Neutrophil (primary cell): ENCODE measurements at regions not wholly inside any gene's neighbourhood (a gene's known extent, or its start where the extent isn't known, plus 50 kb on each side); places are given as distances from the start of the nearest gene placed in this dataset.

ENCODE experiments used
- H3K27ac ChIP-seq: fragments of 200-600 bp; sonication (generic); 2 replicates; pipeline ENCODE4 v1.5.1; 2016; ENCODE audit warnings: mild to moderate bottlenecking, moderate library complexity
- H3K27me3 ChIP-seq: fragments of 200-600 bp; sonication (generic); 2 replicates; pipeline ENCODE4 v1.6.0; 2016; ENCODE audit warnings: mild to moderate bottlenecking
- H3K36me3 ChIP-seq: fragments of 200-600 bp; sonication (generic); 2 replicates; pipeline ENCODE4 v1.5.1; 2017
- H3K4me1 ChIP-seq, 2 experiments: fragments of 200-600 bp in 1 of 2; sonication (generic) in 1 of 2; 1 replicate in 1 of 2; 2 replicates in 1 of 2; pipeline versions ENCODE4 v1.5.1 to v1.6.1; 2013 to 2016; ENCODE audit warnings: low read depth in 1 of 2, low read length in 1 of 2, mild to moderate bottlenecking in 1 of 2, moderate library complexity in 1 of 2; ENCODE audit not compliant: control insufficient read depth in 1 of 2, insufficient read depth in 1 of 2
- H3K4me3 ChIP-seq, 2 experiments: fragments of 200-600 bp in 1 of 2; sonication (generic) in 1 of 2; 1 replicate in 1 of 2; 2 replicates in 1 of 2; pipeline ENCODE4 v1.5.1; 2013 to 2016; ENCODE audit warnings: low read depth in 1 of 2, low read length in 1 of 2, mild to moderate bottlenecking in 1 of 2, moderate library complexity in 1 of 2
- H3K9me3 ChIP-seq: fragments of 200-600 bp; sonication (generic); 2 replicates; pipeline ENCODE4 v1.5.1; 2016
- TF ChIP-seq, protein P1 (sequence below): fragments of 200-600 bp; sonication (generic); IDR thresholded peaks from 2 replicates; pipeline ENCODE4 v1.5.1; 2016; ENCODE audit warnings: antibody characterized with exemption

DNA sequence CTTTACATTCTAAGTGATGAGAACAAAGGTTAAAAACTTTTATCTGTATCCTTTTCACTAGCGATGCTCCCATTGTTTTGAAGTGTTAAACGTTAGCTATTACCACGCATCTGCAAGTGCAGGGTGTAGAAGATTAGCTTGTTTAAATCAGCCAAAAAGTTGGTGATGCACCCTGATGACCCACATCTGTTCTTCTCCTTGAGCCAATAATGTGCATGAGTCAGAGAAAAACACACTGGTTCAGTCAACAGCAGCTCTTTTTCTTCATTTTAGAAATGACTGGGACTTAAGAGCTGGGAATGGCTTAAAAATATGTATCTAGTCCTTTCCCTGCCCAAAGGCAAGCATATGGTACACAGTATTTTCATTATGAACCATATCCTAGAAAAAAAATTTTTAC, 323.5 kb upstream of the PDE3A start:
- Histone ChIP-seq H3K36me3 (no peaks in the 10 kb centered on the region), H3K4me3 (no peak overlapping the region), H3K9me3 (no peaks in the 10 kb centered on the region), H3K27me3 (no peaks in the 10 kb centered on the region), H3K4me1 (no peaks in the 10 kb centered on the region), H3K27ac (no peak overlapping the region)
- TF ChIP-seq, protein P1, sequence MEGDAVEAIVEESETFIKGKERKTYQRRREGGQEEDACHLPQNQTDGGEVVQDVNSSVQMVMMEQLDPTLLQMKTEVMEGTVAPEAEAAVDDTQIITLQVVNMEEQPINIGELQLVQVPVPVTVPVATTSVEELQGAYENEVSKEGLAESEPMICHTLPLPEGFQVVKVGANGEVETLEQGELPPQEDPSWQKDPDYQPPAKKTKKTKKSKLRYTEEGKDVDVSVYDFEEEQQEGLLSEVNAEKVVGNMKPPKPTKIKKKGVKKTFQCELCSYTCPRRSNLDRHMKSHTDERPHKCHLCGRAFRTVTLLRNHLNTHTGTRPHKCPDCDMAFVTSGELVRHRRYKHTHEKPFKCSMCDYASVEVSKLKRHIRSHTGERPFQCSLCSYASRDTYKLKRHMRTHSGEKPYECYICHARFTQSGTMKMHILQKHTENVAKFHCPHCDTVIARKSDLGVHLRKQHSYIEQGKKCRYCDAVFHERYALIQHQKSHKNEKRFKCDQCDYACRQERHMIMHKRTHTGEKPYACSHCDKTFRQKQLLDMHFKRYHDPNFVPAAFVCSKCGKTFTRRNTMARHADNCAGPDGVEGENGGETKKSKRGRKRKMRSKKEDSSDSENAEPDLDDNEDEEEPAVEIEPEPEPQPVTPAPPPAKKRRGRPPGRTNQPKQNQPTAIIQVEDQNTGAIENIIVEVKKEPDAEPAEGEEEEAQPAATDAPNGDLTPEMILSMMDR, result no peak

DNA sequence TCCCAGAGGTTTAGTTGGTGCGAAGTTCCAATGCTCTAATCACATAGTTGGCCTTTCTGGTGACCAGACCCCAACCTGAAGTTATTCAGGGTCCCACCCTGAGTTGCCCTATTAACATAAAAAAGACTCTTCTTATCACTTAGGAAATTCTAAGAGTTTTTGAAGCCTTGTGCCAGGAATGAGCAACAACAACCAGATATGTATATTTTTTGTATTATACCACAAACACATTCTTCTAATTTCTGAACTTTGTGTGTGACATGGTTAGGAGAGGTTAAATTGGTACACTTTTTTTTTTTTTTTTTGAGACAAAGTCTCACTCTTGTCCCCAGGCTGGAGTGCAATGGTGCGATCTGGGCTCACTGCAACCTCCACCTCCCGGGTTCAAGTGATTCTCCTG, 320.4 kb upstream of the PDE3A start:
- Histone ChIP-seq H3K4me1 (no peaks in the 10 kb centered on the region), H3K27me3 (no peaks in the 10 kb centered on the region), H3K9me3 (no peaks in the 10 kb centered on the region), H3K36me3 (no peaks in the 10 kb centered on the region), H3K27ac (no peak overlapping the region), H3K4me3 (no peak overlapping the region)
- TF ChIP-seq, protein P1, result no peak

DNA sequence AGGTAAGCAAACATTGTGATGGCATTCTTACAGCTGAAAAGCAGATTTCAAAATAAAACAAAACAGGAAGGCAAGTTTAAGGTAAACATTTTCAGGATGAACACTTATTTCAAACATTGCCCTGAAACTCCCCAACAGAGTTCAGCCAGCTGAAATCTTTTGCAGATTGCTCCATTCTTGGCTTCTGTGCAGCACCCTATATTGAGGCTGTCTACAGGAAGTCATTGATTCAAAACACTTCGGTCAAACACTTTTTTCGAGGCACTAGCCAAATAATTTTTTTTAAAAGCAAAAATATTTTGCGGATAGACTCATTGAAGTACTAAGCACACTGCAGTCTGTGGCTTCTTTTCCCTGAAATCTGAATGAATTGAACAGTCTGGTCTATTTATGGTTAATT, 318.1 kb upstream of the PDE3A start:
- Histone ChIP-seq H3K9me3 (no peaks in the 10 kb centered on the region), H3K4me1 (no peaks in the 10 kb centered on the region), H3K27me3 (no peaks in the 10 kb centered on the region), H3K36me3 (no peaks in the 10 kb centered on the region), H3K4me3 (no peak overlapping the region), H3K27ac (no peak overlapping the region)
- TF ChIP-seq, protein P1, result no peak

DNA sequence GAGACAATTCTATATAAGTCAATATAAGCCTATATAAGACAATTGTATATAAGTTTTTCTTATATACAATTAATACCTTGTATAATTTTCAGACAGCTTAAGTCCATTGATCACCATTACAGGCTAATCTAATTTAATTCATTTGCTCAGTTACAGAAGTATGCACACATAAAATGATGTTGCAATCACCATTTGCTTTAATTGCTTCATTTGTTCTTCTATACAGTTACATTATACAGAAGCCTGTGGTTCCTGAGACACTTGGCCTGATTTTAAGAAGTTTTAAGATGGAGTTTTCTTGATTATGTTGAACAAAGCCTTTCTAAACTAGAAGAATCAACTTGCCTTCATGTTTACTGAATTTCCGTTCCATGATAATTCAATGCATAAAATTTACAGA, 314.6 kb upstream of the PDE3A start:
- Histone ChIP-seq H3K9me3 (no peaks in the 10 kb centered on the region), H3K27me3 (no peaks in the 10 kb centered on the region), H3K27ac (no peak overlapping the region), H3K36me3 (no peaks in the 10 kb centered on the region), H3K4me1 (no peaks in the 10 kb centered on the region), H3K4me3 (no peak overlapping the region)
- TF ChIP-seq, protein P1, result no peak

DNA sequence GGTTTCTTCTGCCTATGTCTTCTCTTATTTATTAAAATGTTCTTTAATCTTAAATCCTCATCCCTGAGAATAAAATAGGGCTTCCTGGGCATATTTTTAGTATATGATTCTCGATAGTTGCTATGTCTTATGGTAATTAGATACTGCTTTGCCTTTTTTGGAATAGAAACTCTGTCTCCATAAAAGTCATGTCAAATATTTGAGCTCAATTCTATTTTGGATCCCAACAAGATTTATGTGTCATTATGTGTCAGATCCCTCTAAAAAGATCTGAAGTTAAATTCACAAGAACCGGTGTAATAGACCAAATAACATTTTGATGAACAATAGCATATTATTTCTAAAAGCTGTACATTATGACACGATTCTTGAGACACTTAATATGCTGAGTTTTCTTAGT, 312.5 kb upstream of the PDE3A start:
- TF ChIP-seq, protein P1, result no peak
- Histone ChIP-seq H3K27ac (no peak overlapping the region), H3K4me1 (no peaks in the 10 kb centered on the region), H3K9me3 (no peaks in the 10 kb centered on the region), H3K4me3 (no peak overlapping the region), H3K36me3 (no peaks in the 10 kb centered on the region), H3K27me3 (no peaks in the 10 kb centered on the region)

DNA sequence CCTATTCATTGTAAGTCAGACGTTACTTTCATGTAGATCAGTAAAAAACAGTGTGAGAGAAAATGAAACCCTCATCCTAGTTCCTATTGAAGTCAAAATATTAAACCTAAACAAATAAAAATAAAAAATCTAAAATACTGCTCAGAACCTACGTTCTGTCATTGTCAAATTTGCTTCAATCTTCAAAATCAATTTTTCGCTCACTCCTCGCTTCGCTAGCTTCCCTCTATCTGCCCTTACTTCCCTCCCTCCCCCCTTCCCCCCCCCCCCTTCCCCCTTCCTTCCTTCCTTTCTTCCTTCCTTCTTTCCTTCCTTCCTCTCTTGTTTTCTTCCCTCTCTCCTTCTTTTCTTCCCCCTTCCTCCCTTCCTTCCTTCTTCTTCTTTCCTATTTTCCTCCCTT, 310.9 kb upstream of the PDE3A start:
- no peak overlapping the region for H3K27ac ChIP-seq
- no peaks in the 10 kb centered on the region for H3K4me1 ChIP-seq
- H3K36me3 ChIP-seq, result no peaks in the 10 kb centered on the region
- TF ChIP-seq, protein P1, result no peak
- no peaks in the 10 kb centered on the region for H3K27me3 ChIP-seq
- no peaks in the 10 kb centered on the region for H3K9me3 ChIP-seq
- H3K4me3 ChIP-seq, result no peak overlapping the region
